PC-3 (cell line): ENCODE measurements at regions not wholly inside any gene's neighbourhood (a gene's known extent, or its start where the extent isn't known, plus 50 kb on each side); places are given as distances from the start of the nearest gene placed in this dataset.
"Not testable (repeated sequence)": the region's sequence is repeated elsewhere in the genome, so short reads cannot be mapped to it uniquely, and the experiment has no call there.

Experiments used
- ATAC-seq: fragments of 200-7000 bp; cut with Tn5 transposase; 2 replicates; pipeline ENCODE4 v1.9.1; 2020; ENCODE audit warnings: mild to moderate bottlenecking, moderate library complexity
- BruUV-seq: library from RNA; stranded (reverse); fragments of 400-500 nt; replicated peaks from 2 replicates; lab custom pipeline; 2021; lab: Mats Ljungman, UMichigan
- CTCF ChIA-PET: fragments of 300-600 bp; sonication (Branson Sonifier 250); formaldehyde crosslinking; loops from one replicate; lab custom pipeline; 2022; ENCODE audit warnings: antibody characterized with exemption; lab: Charles Lee
- POLR2A ChIA-PET: fragments of 300-600 bp; sonication (Branson Sonifier 250); formaldehyde crosslinking; loops from one replicate; lab custom pipeline; 2022; ENCODE audit warnings: antibody characterized with exemption; ENCODE audit not compliant: unreplicated experiment; lab: Charles Lee
- DNase-seq: peaks from one replicate; pipeline ENCODE4 v3.0.0-alpha.2; 2015
- H2AFZ ChIP-seq: fragments of 300-600 bp; sonication (generic); 2 replicates; pipeline ENCODE4 v1.6.0; 2016; ENCODE audit warnings: antibody characterized with exemption, low read length
- H3F3A ChIP-seq: fragments of 300-600 bp; sonication (generic); one replicate; pipeline ENCODE4 v1.6.0; 2017; ENCODE audit warnings: antibody characterized with exemption, low read length, control low read depth, mild to moderate bottlenecking; ENCODE audit not compliant: unreplicated experiment
- H3K27ac ChIP-seq: fragments of 300-600 bp; sonication (generic); 2 replicates; pipeline ENCODE4 v1.5.1; 2016; ENCODE audit warnings: mild to moderate bottlenecking, low read length
- H3K27me3 ChIP-seq: fragments of 300-600 bp; sonication (generic); 2 replicates; pipeline ENCODE4 v1.6.1; 2016; ENCODE audit warnings: low read length, mixed read lengths
- H3K36me3 ChIP-seq: fragments of 300-600 bp; sonication (generic); 2 replicates; pipeline ENCODE4 v1.6.1; 2016; ENCODE audit warnings: low read depth, mixed run types, low read length, mixed read lengths
- H3K4me1 ChIP-seq: fragments of 300-600 bp; sonication (generic); 2 replicates; pipeline ENCODE4 v1.5.1; 2016; ENCODE audit warnings: low read length; ENCODE audit not compliant: insufficient read depth
- H3K4me2 ChIP-seq: fragments of 300-600 bp; sonication (generic); 2 replicates; pipeline ENCODE4 v1.6.0; 2016; ENCODE audit warnings: low read length
- H3K4me3 ChIP-seq: fragments of 300-600 bp; sonication (generic); 2 replicates; pipeline ENCODE4 v1.5.1; 2016; ENCODE audit warnings: mild to moderate bottlenecking, low read length, mixed read lengths
- H3K79me2 ChIP-seq: fragments of 300-600 bp; sonication (generic); 2 replicates; pipeline ENCODE4 v1.6.1; 2017; ENCODE audit warnings: low read length, mixed read lengths
- H3K9ac ChIP-seq: fragments of 300-600 bp; sonication (generic); 2 replicates; pipeline ENCODE4 v1.6.0; 2016; ENCODE audit warnings: mild to moderate bottlenecking, low read length
- H3K9me2 ChIP-seq: fragments of 300-600 bp; sonication (generic); replicated peaks from 2 replicates; pipeline ENCODE4 v1.6.1; 2016; ENCODE audit warnings: mixed run types, low read length, mixed read lengths
- H3K9me3 ChIP-seq: fragments of 300-600 bp; sonication (generic); 2 replicates; pipeline ENCODE4 v1.6.1; 2016; ENCODE audit warnings: low read length, mixed read lengths
- H4K20me1 ChIP-seq: fragments of 300-600 bp; sonication (generic); 2 replicates; pipeline ENCODE4 v1.6.1; 2016; ENCODE audit warnings: low read length, mixed read lengths
- intact Hi-C: fragments of 100-400 bp; cut with micrococcal nuclease; formaldehyde crosslinking; loops from 2 replicates; pipeline ENCODE4 v1.9.0; 2023

GRCh38 chr21:6080941-6081655 is 4440.3 kb upstream of the TPTE start:
- DNase-seq, H3F3A ChIP-seq, H3K9me3 ChIP-seq, H3K4me3 ChIP-seq, H3K9ac ChIP-seq, H3K36me3 ChIP-seq, POLR2A ChIA-PET, ATAC-seq, BruUV-seq, H3K4me1 ChIP-seq, CTCF ChIA-PET, H2AFZ ChIP-seq, H3K27me3 ChIP-seq, H3K79me2 ChIP-seq, H3K9me2 ChIP-seq, H3K4me2 ChIP-seq, intact Hi-C loops, H4K20me1 ChIP-seq, H3K27ac ChIP-seq: not testable (repeated sequence)

GRCh38 chr21:6082166-6082565 is 4439.2 kb upstream of the TPTE start:
- DNase-seq, H3K4me1 ChIP-seq, CTCF ChIA-PET, H3K4me3 ChIP-seq, intact Hi-C loops, H2AFZ ChIP-seq, H3K36me3 ChIP-seq, H3F3A ChIP-seq, H4K20me1 ChIP-seq, POLR2A ChIA-PET, H3K9me3 ChIP-seq, H3K9ac ChIP-seq, H3K9me2 ChIP-seq, H3K79me2 ChIP-seq, ATAC-seq, BruUV-seq, H3K27ac ChIP-seq, H3K4me2 ChIP-seq, H3K27me3 ChIP-seq: not testable (repeated sequence)

GRCh38 chr21:6083574-6084120 is 4437.7 kb upstream of the TPTE start:
- H4K20me1 ChIP-seq, H3K4me2 ChIP-seq, H3K9ac ChIP-seq, H3K79me2 ChIP-seq, H3K27me3 ChIP-seq, H2AFZ ChIP-seq, DNase-seq, H3F3A ChIP-seq, ATAC-seq, CTCF ChIA-PET, H3K4me3 ChIP-seq, H3K9me2 ChIP-seq, intact Hi-C loops, H3K4me1 ChIP-seq, H3K36me3 ChIP-seq, H3K9me3 ChIP-seq, H3K27ac ChIP-seq, POLR2A ChIA-PET, BruUV-seq: not testable (repeated sequence)

- peak; percentile 64 for ATAC-seq
- H2AFZ ChIP-seq, POLR2A ChIA-PET, H3K4me3 ChIP-seq, H3F3A ChIP-seq, H3K27ac ChIP-seq, H3K4me1 ChIP-seq, H3K9me2 ChIP-seq, BruUV-seq, CTCF ChIA-PET, H3K9ac ChIP-seq, H3K9me3 ChIP-seq, H3K27me3 ChIP-seq, H3K79me2 ChIP-seq, intact Hi-C loops, H3K4me2 ChIP-seq, H4K20me1 ChIP-seq, DNase-seq, H3K36me3 ChIP-seq: not testable (repeated sequence)
Observed at GRCh38 chr21:6086038-6086437, 4435.3 kb upstream of the TPTE start.

GRCh38 chr21:6087579-6088178 is 4433.7 kb upstream of the TPTE start:
- H3F3A ChIP-seq, H3K9ac ChIP-seq, POLR2A ChIA-PET, H3K79me2 ChIP-seq, H3K27me3 ChIP-seq, H3K9me2 ChIP-seq, H3K9me3 ChIP-seq, H2AFZ ChIP-seq, H3K4me1 ChIP-seq, BruUV-seq, H4K20me1 ChIP-seq, ATAC-seq, H3K4me2 ChIP-seq, intact Hi-C loops, CTCF ChIA-PET, H3K27ac ChIP-seq, H3K36me3 ChIP-seq, DNase-seq, H3K4me3 ChIP-seq: not testable (repeated sequence)

- H3K9me2 ChIP-seq, H4K20me1 ChIP-seq, H3K27me3 ChIP-seq, H3K27ac ChIP-seq, BruUV-seq, H3K4me3 ChIP-seq, ATAC-seq, H3K9ac ChIP-seq, CTCF ChIA-PET, intact Hi-C loops, H3K9me3 ChIP-seq, H2AFZ ChIP-seq, H3K36me3 ChIP-seq, H3K4me2 ChIP-seq, DNase-seq, H3K4me1 ChIP-seq, H3F3A ChIP-seq, H3K79me2 ChIP-seq, POLR2A ChIA-PET: not testable (repeated sequence)
Observed at GRCh38 chr21:6090286-6090908, 4431.0 kb upstream of the TPTE start.
